ENCODE measurements at regions not wholly inside any gene's neighbourhood (a gene's known extent, or its start where the extent isn't known, plus 50 kb on each side); places are given as distances from the start of the nearest gene placed in this dataset.

DNA sequence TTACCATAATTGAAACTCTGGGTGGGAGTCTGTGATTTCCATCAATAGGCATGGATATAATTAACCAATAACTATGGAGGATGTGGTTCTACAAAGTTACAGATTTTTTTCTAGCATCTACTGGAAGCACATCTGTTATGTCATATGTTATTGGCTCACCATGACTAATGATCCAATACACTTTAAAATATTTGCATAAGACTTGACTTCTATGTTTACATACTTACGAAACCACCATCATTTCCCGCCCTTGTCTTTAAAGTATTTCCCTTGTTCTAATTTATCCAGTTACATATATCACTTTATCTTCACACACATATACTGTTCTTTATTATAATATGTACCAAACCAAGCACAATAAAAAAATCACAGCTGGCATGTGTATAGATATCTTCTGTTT, 380.3 kb upstream of the CBLB start:
- H4K20me1 ChIP-seq (ENCODE audit: insufficient read depth, low read length) = no peaks in the 10 kb centered on the region
- H3K79me2 ChIP-seq (ENCODE audit: low read length) = no peaks in the 10 kb centered on the region
- no peak overlapping the region for H3K9ac ChIP-seq (ENCODE audit: low read length)
- no peak overlapping the region for H2AFZ ChIP-seq (ENCODE audit: low read depth, low read length)
- no peak overlapping the region for H3K27ac ChIP-seq (ENCODE audit: low read length)
- no peak overlapping the region for H3K4me2 ChIP-seq (ENCODE audit: low read length)
- peaks cover 6% of the 10 kb centered on the region for H3K36me3 ChIP-seq (replicated peaks; ENCODE audit: low read depth, low read length)
- no peaks in the 10 kb centered on the region for H3K9me3 ChIP-seq (ENCODE audit: insufficient read depth, low read length)
- no peaks in the 10 kb centered on the region for H3K27me3 ChIP-seq (ENCODE audit: low read depth, low read length)
- H3K4me1 ChIP-seq (ENCODE audit: low read length) = peaks cover 21% of the 10 kb centered on the region
- no peak overlapping the region for H3K4me3 ChIP-seq (ENCODE audit: low read length)
- TF ChIP-seq, protein P1, sequence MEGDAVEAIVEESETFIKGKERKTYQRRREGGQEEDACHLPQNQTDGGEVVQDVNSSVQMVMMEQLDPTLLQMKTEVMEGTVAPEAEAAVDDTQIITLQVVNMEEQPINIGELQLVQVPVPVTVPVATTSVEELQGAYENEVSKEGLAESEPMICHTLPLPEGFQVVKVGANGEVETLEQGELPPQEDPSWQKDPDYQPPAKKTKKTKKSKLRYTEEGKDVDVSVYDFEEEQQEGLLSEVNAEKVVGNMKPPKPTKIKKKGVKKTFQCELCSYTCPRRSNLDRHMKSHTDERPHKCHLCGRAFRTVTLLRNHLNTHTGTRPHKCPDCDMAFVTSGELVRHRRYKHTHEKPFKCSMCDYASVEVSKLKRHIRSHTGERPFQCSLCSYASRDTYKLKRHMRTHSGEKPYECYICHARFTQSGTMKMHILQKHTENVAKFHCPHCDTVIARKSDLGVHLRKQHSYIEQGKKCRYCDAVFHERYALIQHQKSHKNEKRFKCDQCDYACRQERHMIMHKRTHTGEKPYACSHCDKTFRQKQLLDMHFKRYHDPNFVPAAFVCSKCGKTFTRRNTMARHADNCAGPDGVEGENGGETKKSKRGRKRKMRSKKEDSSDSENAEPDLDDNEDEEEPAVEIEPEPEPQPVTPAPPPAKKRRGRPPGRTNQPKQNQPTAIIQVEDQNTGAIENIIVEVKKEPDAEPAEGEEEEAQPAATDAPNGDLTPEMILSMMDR (IDR thresholded peaks at IDR 0.05; ENCODE audit: low read depth, low read length) = no peak
- no peak for TF ChIP-seq EZH2phosphoT487 (IDR thresholded peaks at IDR 0.05; ENCODE audit: low read depth)

DNA sequence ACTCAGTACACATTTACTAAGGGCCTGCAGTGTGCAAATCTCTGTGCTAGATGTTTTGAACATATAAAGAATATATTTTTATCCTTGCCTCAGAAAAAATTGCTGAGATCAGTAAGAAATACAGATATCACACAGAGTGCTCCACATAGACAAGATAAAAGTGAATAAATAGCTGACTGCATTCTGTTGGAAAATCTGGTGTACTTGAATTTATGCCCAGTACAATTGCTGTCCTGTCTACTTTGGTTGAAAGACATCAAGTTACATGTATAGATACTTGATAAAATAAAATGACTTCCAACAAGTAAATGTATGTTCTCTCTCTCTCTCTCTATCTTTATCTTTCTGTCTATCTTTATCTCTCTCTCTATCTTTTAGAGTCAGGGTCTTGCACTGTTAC, 381.2 kb upstream of the CBLB start:
- Histone ChIP-seq H3K9ac (ENCODE audit: low read length) (no peak overlapping the region), H2AFZ (ENCODE audit: low read depth, low read length) (no peak overlapping the region), H3K79me2 (ENCODE audit: low read length) (no peaks in the 10 kb centered on the region), H3K36me3 (replicated peaks; ENCODE audit: low read depth, low read length) (peaks cover 6% of the 10 kb centered on the region), H3K27me3 (ENCODE audit: low read depth, low read length) (no peaks in the 10 kb centered on the region), H3K27ac (ENCODE audit: low read length) (no peak overlapping the region), H3K4me2 (ENCODE audit: low read length) (no peak overlapping the region), H3K4me1 (ENCODE audit: low read length) (peaks cover 29% of the 10 kb centered on the region), H3K4me3 (ENCODE audit: low read length) (no peak overlapping the region), H3K9me3 (ENCODE audit: insufficient read depth, low read length) (no peaks in the 10 kb centered on the region), H4K20me1 (ENCODE audit: insufficient read depth, low read length) (no peaks in the 10 kb centered on the region)
- no peak for TF ChIP-seq EZH2phosphoT487 (IDR thresholded peaks at IDR 0.05; ENCODE audit: low read depth)
- TF ChIP-seq, protein P1 (IDR thresholded peaks at IDR 0.05; ENCODE audit: low read depth, low read length) = no peak

DNA sequence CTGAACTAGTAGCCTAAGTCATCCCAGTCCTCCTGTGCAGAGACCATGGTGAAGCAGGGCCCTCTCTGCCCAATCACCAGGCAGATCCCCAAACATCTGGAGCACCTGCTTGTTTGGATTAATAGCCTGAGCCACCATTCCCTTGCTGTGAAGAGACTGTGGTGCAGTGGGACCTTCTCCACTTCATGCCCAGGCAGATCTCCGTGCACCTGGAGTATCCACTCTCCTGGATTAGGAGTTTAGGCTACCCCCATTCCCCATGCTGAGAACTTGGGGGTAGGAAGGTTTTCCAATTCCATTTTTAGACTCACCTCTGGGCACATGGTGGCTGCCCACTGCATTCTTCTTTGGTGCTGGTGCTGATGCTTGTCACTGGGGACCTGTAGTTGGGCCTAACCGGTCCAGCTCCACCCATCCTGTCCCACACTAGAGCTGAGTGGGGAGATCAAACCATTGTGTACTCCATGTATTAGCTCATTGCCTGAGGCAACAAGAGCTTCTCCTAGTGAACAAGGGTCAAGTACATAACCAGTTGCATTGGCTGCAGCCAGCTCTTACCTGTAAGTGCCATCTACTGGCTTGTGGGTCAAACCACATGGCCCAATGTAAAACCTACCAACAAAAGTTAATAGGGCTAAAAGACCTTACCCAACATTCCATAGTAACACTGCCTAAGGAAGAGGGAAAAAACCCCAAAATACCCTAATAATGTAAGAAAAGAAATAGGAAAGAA, 382.5 kb upstream of the CBLB start:
- no peak for TF ChIP-seq EZH2phosphoT487 (IDR thresholded peaks at IDR 0.05; ENCODE audit: low read depth)
- TF ChIP-seq, protein P1 (IDR thresholded peaks at IDR 0.05; ENCODE audit: low read depth, low read length) = peak; percentile 61

DNA sequence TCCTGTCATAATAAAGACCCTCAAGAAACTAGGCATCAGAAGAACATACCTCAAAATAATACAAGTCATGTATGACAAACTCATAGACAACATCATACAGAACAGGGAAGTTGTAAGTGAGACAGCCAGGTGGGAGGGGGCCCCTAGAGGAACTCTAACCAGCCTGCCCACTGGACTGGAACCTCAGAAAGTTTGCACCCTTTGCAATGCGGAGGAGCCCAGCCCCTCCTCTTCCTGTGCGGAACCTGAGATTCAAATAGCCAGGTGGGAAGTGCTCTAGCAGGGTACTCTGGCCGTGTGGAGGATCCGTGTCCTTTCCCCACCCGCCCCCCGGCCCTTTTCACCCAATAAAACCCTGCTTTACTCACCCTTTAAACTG, 387.0 kb upstream of the CBLB start:
- H3K9ac ChIP-seq (ENCODE audit: low read length) = peak overlapping the region; percentile 65
- H2AFZ ChIP-seq (ENCODE audit: low read depth, low read length) = peak overlapping the region; percentile 50; the same call in 1 of the 2 replicates
- peaks cover 29% of the 10 kb centered on the region for H3K4me1 ChIP-seq (ENCODE audit: low read length)
- H3K79me2 ChIP-seq (ENCODE audit: low read length) = no peaks in the 10 kb centered on the region
- peak overlapping the region; percentile 78 for H3K4me3 ChIP-seq (ENCODE audit: low read length)
- no peak for TF ChIP-seq EZH2phosphoT487 (IDR thresholded peaks at IDR 0.05; ENCODE audit: low read depth)
- TF ChIP-seq, protein P1 (IDR thresholded peaks at IDR 0.05; ENCODE audit: low read depth, low read length) = no peak
- H4K20me1 ChIP-seq (ENCODE audit: insufficient read depth, low read length) = no peaks in the 10 kb centered on the region
- no peaks in the 10 kb centered on the region for H3K9me3 ChIP-seq (ENCODE audit: insufficient read depth, low read length)
- peaks cover 6% of the 10 kb centered on the region for H3K36me3 ChIP-seq (replicated peaks; ENCODE audit: low read depth, low read length)
- H3K27me3 ChIP-seq (ENCODE audit: low read depth, low read length) = no peaks in the 10 kb centered on the region
- peak overlapping the region; percentile 91 for H3K4me2 ChIP-seq (ENCODE audit: low read length)
- peak overlapping the region; percentile 64 for H3K27ac ChIP-seq (ENCODE audit: low read length)

More for the DNA sequence above, 382.5 kb upstream of the CBLB start:
- H3K4me2 ChIP-seq (ENCODE audit: low read length) = no peak overlapping the region
- H2AFZ ChIP-seq (ENCODE audit: low read depth, low read length) = no peak overlapping the region
- no peak overlapping the region for H3K9ac ChIP-seq (ENCODE audit: low read length)
- H3K4me3 ChIP-seq (ENCODE audit: low read length) = no peak overlapping the region
- no peaks in the 10 kb centered on the region for H3K27me3 ChIP-seq (ENCODE audit: low read depth, low read length)
- no peaks in the 10 kb centered on the region for H3K9me3 ChIP-seq (ENCODE audit: insufficient read depth, low read length)
- no peaks in the 10 kb centered on the region for H3K79me2 ChIP-seq (ENCODE audit: low read length)
- peaks cover 6% of the 10 kb centered on the region for H3K36me3 ChIP-seq (replicated peaks; ENCODE audit: low read depth, low read length)
- no peak overlapping the region for H3K27ac ChIP-seq (ENCODE audit: low read length)
- no peaks in the 10 kb centered on the region for H4K20me1 ChIP-seq (ENCODE audit: insufficient read depth, low read length)
- peaks cover 38% of the 10 kb centered on the region for H3K4me1 ChIP-seq (ENCODE audit: low read length)
